C4-2B (cell line): ENCODE measurements at regions not wholly inside any gene's neighbourhood (a gene's known extent, or its start where the extent isn't known, plus 50 kb on each side); places are given as distances from the start of the nearest gene placed in this dataset.

Experiments used
- ZFX ChIP-seq: fragments of 450-650 bp; IDR thresholded peaks from 2 replicates; pipeline ENCODE4 v1.6.1; 2017
- TF ChIP-seq, protein P1 (sequence below): fragments of 450-650 bp; conservative IDR thresholded peaks from 2 replicates; pipeline ENCODE4 v1.5.1; 2017; ENCODE audit warnings: mild to moderate bottlenecking

DNA sequence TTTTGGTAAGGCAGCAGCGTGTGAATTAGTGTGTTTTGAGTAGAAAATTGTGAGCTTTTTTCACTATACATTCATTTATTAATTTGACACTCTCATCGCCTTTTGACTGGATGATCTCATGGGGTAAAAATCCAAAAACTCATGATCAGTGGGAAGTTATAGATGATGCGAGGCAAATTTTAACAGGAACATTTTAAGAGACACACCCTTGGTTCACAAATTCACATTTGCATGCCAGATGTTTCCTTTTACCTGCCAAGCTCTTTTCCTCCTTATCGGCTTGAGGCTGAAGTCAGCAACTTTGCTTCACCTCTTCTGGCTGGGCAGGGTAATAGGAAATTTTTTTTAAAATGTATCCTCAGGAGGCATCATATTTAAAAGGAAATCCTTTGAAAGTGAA, 318.0 kb upstream of the HS3ST1 start:
- TF ChIP-seq, protein P1, sequence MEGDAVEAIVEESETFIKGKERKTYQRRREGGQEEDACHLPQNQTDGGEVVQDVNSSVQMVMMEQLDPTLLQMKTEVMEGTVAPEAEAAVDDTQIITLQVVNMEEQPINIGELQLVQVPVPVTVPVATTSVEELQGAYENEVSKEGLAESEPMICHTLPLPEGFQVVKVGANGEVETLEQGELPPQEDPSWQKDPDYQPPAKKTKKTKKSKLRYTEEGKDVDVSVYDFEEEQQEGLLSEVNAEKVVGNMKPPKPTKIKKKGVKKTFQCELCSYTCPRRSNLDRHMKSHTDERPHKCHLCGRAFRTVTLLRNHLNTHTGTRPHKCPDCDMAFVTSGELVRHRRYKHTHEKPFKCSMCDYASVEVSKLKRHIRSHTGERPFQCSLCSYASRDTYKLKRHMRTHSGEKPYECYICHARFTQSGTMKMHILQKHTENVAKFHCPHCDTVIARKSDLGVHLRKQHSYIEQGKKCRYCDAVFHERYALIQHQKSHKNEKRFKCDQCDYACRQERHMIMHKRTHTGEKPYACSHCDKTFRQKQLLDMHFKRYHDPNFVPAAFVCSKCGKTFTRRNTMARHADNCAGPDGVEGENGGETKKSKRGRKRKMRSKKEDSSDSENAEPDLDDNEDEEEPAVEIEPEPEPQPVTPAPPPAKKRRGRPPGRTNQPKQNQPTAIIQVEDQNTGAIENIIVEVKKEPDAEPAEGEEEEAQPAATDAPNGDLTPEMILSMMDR = no peak
- TF ChIP-seq ZFX = no peak
